NCI-H146 (cell line): ENCODE measurements at regions not wholly inside any gene's neighbourhood (a gene's known extent, or its start where the extent isn't known, plus 50 kb on each side); places are given as distances from the start of the nearest gene placed in this dataset.

Source experiments
- DNase-seq: peaks from one replicate; lab custom pipeline; 2025; lab: John Stamatoyannopoulos, UW

- DNase-seq, result no peak
These were observed 2128.7 kb upstream of the C9orf72 start for GRCh38 chr9:29701971-29702370.

- DNase-seq, result no peak
These were observed 2141.6 kb upstream of the C9orf72 start for GRCh38 chr9:29714860-29715259.

GRCh38 chr9:29717631-29718030, 2144.3 kb upstream of the C9orf72 start:
- no peak for DNase-seq

GRCh38 chr9:29730163-29730562, 2156.9 kb upstream of the C9orf72 start:
- no peak for DNase-seq

- DNase-seq, result no peak
These were observed 2167.2 kb upstream of the C9orf72 start for GRCh38 chr9:29740518-29740917.

GRCh38 chr9:29741169-29741568, 2167.9 kb upstream of the C9orf72 start:
- DNase-seq, result no peak

GRCh38 chr9:29750062-29750461, 2176.8 kb upstream of the C9orf72 start:
- no peak for DNase-seq

- no peak for DNase-seq
These were observed 2177.9 kb upstream of the C9orf72 start for GRCh38 chr9:29751226-29751625.

GRCh38 chr9:29753638-29754037, 2180.4 kb upstream of the C9orf72 start:
- DNase-seq, result no peak

- no peak for DNase-seq
These were observed 2195.7 kb upstream of the C9orf72 start for GRCh38 chr9:29769019-29769418.

GRCh38 chr9:29773676-29774075, 2200.4 kb upstream of the C9orf72 start:
- no peak for DNase-seq

GRCh38 chr9:29775491-29775890, 2202.2 kb upstream of the C9orf72 start:
- no peak for DNase-seq

GRCh38 chr9:29778281-29778849, 2205.1 kb upstream of the C9orf72 start:
- no peak for DNase-seq

GRCh38 chr9:29793970-29794369, 2220.7 kb upstream of the C9orf72 start:
- no peak for DNase-seq

GRCh38 chr9:29796291-29796952, 2223.1 kb upstream of the C9orf72 start:
- no peak for DNase-seq

GRCh38 chr9:29798599-29798998, 2225.3 kb upstream of the C9orf72 start:
- DNase-seq, result no peak

GRCh38 chr9:29799227-29799626, 2225.9 kb upstream of the C9orf72 start:
- no peak for DNase-seq

GRCh38 chr9:29800821-29801220, 2227.5 kb upstream of the C9orf72 start:
- no peak for DNase-seq

- no peak for DNase-seq
These were observed 2229.2 kb upstream of the C9orf72 start for GRCh38 chr9:29802454-29802853.

GRCh38 chr9:29806937-29807618, 2233.8 kb upstream of the C9orf72 start:
- DNase-seq, result no peak

- no peak for DNase-seq
These were observed 2243.8 kb upstream of the C9orf72 start for GRCh38 chr9:29816954-29817703.

GRCh38 chr9:29822458-29822857, 2249.2 kb upstream of the C9orf72 start:
- no peak for DNase-seq

GRCh38 chr9:29826421-29826820, 2253.1 kb upstream of the C9orf72 start:
- no peak for DNase-seq
